ENCODE measurements at regions not wholly inside any gene's neighbourhood (a gene's known extent, or its start where the extent isn't known, plus 50 kb on each side); places are given as distances from the start of the nearest gene placed in this dataset.

GRCh38 chr10:3656214-3656613 is 128.8 kb downstream of the KLF6 start:
- Histone ChIP-seq H3K36me3 (ENCODE audit: control insufficient read depth, low read length) (no peaks in the 10 kb centered on the region), H3K79me2 (ENCODE audit: control insufficient read depth, low read length) (no peaks in the 10 kb centered on the region), H4K20me1 (ENCODE audit: control insufficient read depth, insufficient read depth, low read depth, low read length) (no peaks in the 10 kb centered on the region), H3K27me3 (ENCODE audit: control insufficient read depth, low read length) (no peaks in the 10 kb centered on the region), H3K27ac (ENCODE audit: low read depth, low read length) (no peak overlapping the region), H3F3A (ENCODE audit: control insufficient read depth, insufficient read depth) (no peaks in the 10 kb centered on the region), H3K9me3 (ENCODE audit: control insufficient read depth, insufficient read depth, low read length) (no peaks in the 10 kb centered on the region), H3K4me2 (ENCODE audit: low read length) (peak overlapping the region; percentile 77), H3K4me3 (ENCODE audit: low read length) (peak overlapping the region; percentile 61; the same call in 1 of the 2 replicates), H3K4me1 (ENCODE audit: control insufficient read depth, low read length) (peaks cover 21% of the 10 kb centered on the region), H3K9me2 (replicated peaks; ENCODE audit: control insufficient read depth, low read length) (no peaks in the 10 kb centered on the region)
- TF ChIP-seq EZH2phosphoT487 (IDR thresholded peaks at IDR 0.05; ENCODE audit: borderline replicate concordance, low read length) (no peak), CTCF (IDR thresholded peaks at IDR 0.05; ENCODE audit: low read depth, low read length, poor library complexity, severe bottlenecking) (no peak)

GRCh38 chr10:3655528-3655927 is 129.5 kb downstream of the KLF6 start:
- Histone ChIP-seq H3K9me2 (replicated peaks; ENCODE audit: control insufficient read depth, low read length) (no peaks in the 10 kb centered on the region), H3K4me3 (ENCODE audit: low read length) (peak overlapping the region; percentile 61), H3K27ac (ENCODE audit: low read depth, low read length) (peak overlapping the region; percentile 69), H3K4me1 (ENCODE audit: control insufficient read depth, low read length) (peaks cover 21% of the 10 kb centered on the region), H3K79me2 (ENCODE audit: control insufficient read depth, low read length) (no peaks in the 10 kb centered on the region), H4K20me1 (ENCODE audit: control insufficient read depth, insufficient read depth, low read depth, low read length) (no peaks in the 10 kb centered on the region), H3K27me3 (ENCODE audit: control insufficient read depth, low read length) (no peaks in the 10 kb centered on the region), H3F3A (ENCODE audit: control insufficient read depth, insufficient read depth) (no peaks in the 10 kb centered on the region), H3K36me3 (ENCODE audit: control insufficient read depth, low read length) (no peaks in the 10 kb centered on the region), H3K4me2 (ENCODE audit: low read length) (peak overlapping the region; percentile 77), H3K9me3 (ENCODE audit: control insufficient read depth, insufficient read depth, low read length) (no peaks in the 10 kb centered on the region)
- TF ChIP-seq CTCF (IDR thresholded peaks at IDR 0.05; ENCODE audit: low read depth, low read length, poor library complexity, severe bottlenecking) (no peak), EZH2phosphoT487 (IDR thresholded peaks at IDR 0.05; ENCODE audit: borderline replicate concordance, low read length) (no peak)

GRCh38 chr10:3654980-3655379 is 130.0 kb downstream of the KLF6 start:
- H3K27me3 ChIP-seq (ENCODE audit: control insufficient read depth, low read length), result no peaks in the 10 kb centered on the region
- H3K9me3 ChIP-seq (ENCODE audit: control insufficient read depth, insufficient read depth, low read length), result no peaks in the 10 kb centered on the region
- TF ChIP-seq EZH2phosphoT487 (IDR thresholded peaks at IDR 0.05; ENCODE audit: borderline replicate concordance, low read length), result no peak
- TF ChIP-seq CTCF (IDR thresholded peaks at IDR 0.05; ENCODE audit: low read depth, low read length, poor library complexity, severe bottlenecking), result no peak
- H3F3A ChIP-seq (ENCODE audit: control insufficient read depth, insufficient read depth), result no peaks in the 10 kb centered on the region
- no peaks in the 10 kb centered on the region for H4K20me1 ChIP-seq (ENCODE audit: control insufficient read depth, insufficient read depth, low read depth, low read length)
- H3K4me1 ChIP-seq (ENCODE audit: control insufficient read depth, low read length), result peaks cover 21% of the 10 kb centered on the region
- peak overlapping the region; percentile 69 for H3K27ac ChIP-seq (ENCODE audit: low read depth, low read length)
- H3K79me2 ChIP-seq (ENCODE audit: control insufficient read depth, low read length), result no peaks in the 10 kb centered on the region
- H3K4me3 ChIP-seq (ENCODE audit: low read length), result peak overlapping the region; percentile 61
- H3K4me2 ChIP-seq (ENCODE audit: low read length), result peak overlapping the region; percentile 77
- no peaks in the 10 kb centered on the region for H3K36me3 ChIP-seq (ENCODE audit: control insufficient read depth, low read length)
- no peaks in the 10 kb centered on the region for H3K9me2 ChIP-seq (replicated peaks; ENCODE audit: control insufficient read depth, low read length)
